IMR-90 (cell line): ENCODE measurements at regions not wholly inside any gene's neighbourhood (a gene's known extent, or its start where the extent isn't known, plus 50 kb on each side); places are given as distances from the start of the nearest gene placed in this dataset.

ENCODE experiments used
- BHLHE40 ChIP-seq: fragments of 150-350 bp; IDR thresholded peaks from 2 replicates; pipeline ENCODE4 v1.6.1; 2016; ENCODE audit warnings: mild to moderate bottlenecking, low read depth, low read length
- CEBPB ChIP-seq: IDR thresholded peaks from 2 replicates; pipeline ENCODE4 v1.6.1; 2012; ENCODE audit warnings: low read depth, low read length, improper control_type of control experiment
- MAFK ChIP-seq: IDR thresholded peaks from 2 replicates; pipeline ENCODE4 v1.6.1; 2012; ENCODE audit warnings: low read depth, low read length, improper control_type of control experiment
- MAZ ChIP-seq: IDR thresholded peaks from 2 replicates; pipeline ENCODE4 v1.6.1; 2012; ENCODE audit warnings: low read depth, mild to moderate bottlenecking, low read length, improper control_type of control experiment, moderate library complexity, borderline replicate concordance
- MXI1 ChIP-seq: IDR thresholded peaks from 2 replicates; pipeline ENCODE4 v1.6.1; 2012; ENCODE audit warnings: low read depth, mild to moderate bottlenecking, low read length, moderate library complexity, borderline replicate concordance
- NFE2L2 ChIP-seq: fragments of 150-350 bp; IDR thresholded peaks from 2 replicates; pipeline ENCODE4 v1.6.1; 2016; ENCODE audit warnings: low read depth, mild to moderate bottlenecking, low read length
- POLR2A ChIP-seq: IDR thresholded peaks from 2 replicates; pipeline ENCODE4 v1.6.1; 2012; ENCODE audit warnings: mild to moderate bottlenecking, low read depth, low read length
- RAD21 ChIP-seq: IDR thresholded peaks from 2 replicates; pipeline ENCODE4 v1.6.1; 2012; ENCODE audit warnings: low read length, improper control_type of control experiment
- RCOR1 ChIP-seq: IDR thresholded peaks from 2 replicates; pipeline ENCODE4 v1.6.1; 2012; ENCODE audit warnings: mild to moderate bottlenecking, low read length, improper control_type of control experiment; ENCODE audit not compliant: insufficient replicate concordance
- RFX5 ChIP-seq: IDR thresholded peaks from 2 replicates; pipeline ENCODE4 v1.8.0; 2012; ENCODE audit warnings: low read depth, mild to moderate bottlenecking, low read length, moderate library complexity
- TF ChIP-seq, protein P1 (sequence below): conservative IDR thresholded peaks from 2 replicates; pipeline ENCODE4 v1.5.1; 2012; ENCODE audit warnings: mild to moderate bottlenecking, low read depth, low read length, improper control_type of control experiment
- TF ChIP-seq, protein P2 (sequence below): fragments of 150-350 bp; IDR thresholded peaks from 2 replicates; pipeline ENCODE4 v1.6.1; 2017; ENCODE audit warnings: mild to moderate bottlenecking, antibody characterized with exemption, low read length, low read depth

DNA sequence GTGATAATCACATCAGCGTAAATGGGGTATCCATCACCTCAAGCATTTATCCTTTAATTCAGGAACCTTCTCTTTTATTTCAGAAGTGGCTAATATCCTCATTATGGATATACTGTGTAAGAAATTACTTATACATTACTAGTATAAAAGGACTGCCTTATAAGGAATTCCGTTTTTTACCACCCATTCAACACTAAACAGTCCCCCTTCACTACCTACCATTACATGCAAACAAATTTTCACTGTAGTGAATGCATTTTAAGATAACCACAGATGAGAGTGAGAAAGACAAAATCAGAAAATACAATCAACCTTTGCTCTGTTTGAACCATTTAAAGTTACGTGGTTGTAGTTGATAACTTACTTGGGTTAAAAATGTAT is 551.2 kb downstream of the RNF144A start:
- TF ChIP-seq, protein P1, sequence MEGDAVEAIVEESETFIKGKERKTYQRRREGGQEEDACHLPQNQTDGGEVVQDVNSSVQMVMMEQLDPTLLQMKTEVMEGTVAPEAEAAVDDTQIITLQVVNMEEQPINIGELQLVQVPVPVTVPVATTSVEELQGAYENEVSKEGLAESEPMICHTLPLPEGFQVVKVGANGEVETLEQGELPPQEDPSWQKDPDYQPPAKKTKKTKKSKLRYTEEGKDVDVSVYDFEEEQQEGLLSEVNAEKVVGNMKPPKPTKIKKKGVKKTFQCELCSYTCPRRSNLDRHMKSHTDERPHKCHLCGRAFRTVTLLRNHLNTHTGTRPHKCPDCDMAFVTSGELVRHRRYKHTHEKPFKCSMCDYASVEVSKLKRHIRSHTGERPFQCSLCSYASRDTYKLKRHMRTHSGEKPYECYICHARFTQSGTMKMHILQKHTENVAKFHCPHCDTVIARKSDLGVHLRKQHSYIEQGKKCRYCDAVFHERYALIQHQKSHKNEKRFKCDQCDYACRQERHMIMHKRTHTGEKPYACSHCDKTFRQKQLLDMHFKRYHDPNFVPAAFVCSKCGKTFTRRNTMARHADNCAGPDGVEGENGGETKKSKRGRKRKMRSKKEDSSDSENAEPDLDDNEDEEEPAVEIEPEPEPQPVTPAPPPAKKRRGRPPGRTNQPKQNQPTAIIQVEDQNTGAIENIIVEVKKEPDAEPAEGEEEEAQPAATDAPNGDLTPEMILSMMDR = no peak
- TF ChIP-seq NFE2L2 (no peak), RAD21 (no peak), POLR2A (no peak), MAZ (no peak), CEBPB (no peak), BHLHE40 (no peak), RCOR1 (no peak), MXI1 (no peak), RFX5 (no peak), MAFK (no peak)
- TF ChIP-seq, protein P2, sequence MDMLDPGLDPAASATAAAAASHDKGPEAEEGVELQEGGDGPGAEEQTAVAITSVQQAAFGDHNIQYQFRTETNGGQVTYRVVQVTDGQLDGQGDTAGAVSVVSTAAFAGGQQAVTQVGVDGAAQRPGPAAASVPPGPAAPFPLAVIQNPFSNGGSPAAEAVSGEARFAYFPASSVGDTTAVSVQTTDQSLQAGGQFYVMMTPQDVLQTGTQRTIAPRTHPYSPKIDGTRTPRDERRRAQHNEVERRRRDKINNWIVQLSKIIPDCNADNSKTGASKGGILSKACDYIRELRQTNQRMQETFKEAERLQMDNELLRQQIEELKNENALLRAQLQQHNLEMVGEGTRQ = no peak
